GM12878 (cell line): ENCODE measurements at regions not wholly inside any gene's neighbourhood (a gene's known extent, or its start where the extent isn't known, plus 50 kb on each side); places are given as distances from the start of the nearest gene placed in this dataset.

Experiments
- ATAC-seq: fragments of 200-7000 bp; cut with Tn5 transposase; 3 replicates; pipeline ENCODE4 v1.9.1; 2020; ENCODE audit warnings: mild to moderate bottlenecking, moderate library complexity
- BruUV-seq: library from RNA; stranded (reverse); fragments of 400-500 nt; replicated peaks from 2 replicates; lab custom pipeline; 2021; lab: Mats Ljungman, UMichigan
- CTCF ChIA-PET: fragments of 300-600 bp; sonication (Branson Sonifier 250); formaldehyde crosslinking; extraction: SDS; loops from one replicate; lab custom pipeline; 2021; ENCODE audit warnings: inconsistent platforms; lab: Yijun Ruan, JAX
- POLR2A ChIA-PET: fragments of 350-600 bp; formaldehyde crosslinking; extraction: SDS; loops from one replicate; lab custom pipeline; 2021; ENCODE audit warnings: inconsistent platforms; lab: Charles Lee
- RAD21 ChIA-PET: fragments of 300-600 bp; sonication (Branson Sonifier 250); formaldehyde crosslinking; loops from one replicate; lab custom pipeline; 2023; ENCODE audit warnings: antibody characterized with exemption; ENCODE audit not compliant: unreplicated experiment; lab: Charles Lee
- SMC1A ChIA-PET: fragments of 300-600 bp; sonication (Branson Sonifier 250); formaldehyde crosslinking; loops from one replicate; lab custom pipeline; 2023; ENCODE audit not compliant: unreplicated experiment, uncharacterized antibody; lab: Charles Lee
- DNase-seq: peaks from one replicate; pipeline ENCODE4 v3.0.0-alpha.2; 2011; ENCODE audit warnings: low read depth, low spot score
- FAIRE-seq: peaks from 3 replicates; lab custom pipeline; 2011; peaks lifted over from hg19 to GRCh38; lab: Jason Lieb, UNC
- H2AFZ ChIP-seq: 2 replicates; pipeline ENCODE4 v1.6.0; 2011; ENCODE audit warnings: low read depth, low read length, control low read depth; ENCODE audit not compliant: control insufficient read depth
- H3K27ac ChIP-seq: 2 replicates; pipeline ENCODE4 v1.5.1; 2011; ENCODE audit warnings: control low read depth; ENCODE audit not compliant: control insufficient read depth, insufficient read depth
- H3K27me3 ChIP-seq, 2 experiments: replicated peaks in 1 of 2; 2 replicates each; pipeline versions ENCODE4 v1.6.0 to v1.6.1; 2011; ENCODE audit warnings: low read length in 1 of 2; ENCODE audit not compliant: control insufficient read depth in 2 of 2, insufficient read depth in 2 of 2
- H3K36me3 ChIP-seq, 2 experiments: 2 replicates each; pipeline ENCODE4 v1.5.1; 2011; ENCODE audit warnings: low read length in 1 of 2; ENCODE audit not compliant: control insufficient read depth in 2 of 2, insufficient read depth in 2 of 2
- H3K4me1 ChIP-seq: 2 replicates; pipeline ENCODE4 v1.6.1; 2011; ENCODE audit warnings: mild to moderate bottlenecking, low read length, moderate library complexity, mixed read lengths; ENCODE audit not compliant: control insufficient read depth, insufficient read depth
- H3K4me2 ChIP-seq: 2 replicates; pipeline ENCODE4 v1.6.0; 2011; ENCODE audit warnings: control low read depth; ENCODE audit not compliant: control insufficient read depth, insufficient read depth
- H3K4me3 ChIP-seq: fragments of 200-600 bp; sonication (generic); 2 replicates; pipeline ENCODE4 v1.5.1; 2016
- H3K79me2 ChIP-seq: 2 replicates; pipeline ENCODE4 v1.6.0; 2011; ENCODE audit warnings: low read length; ENCODE audit not compliant: control insufficient read depth, insufficient read depth
- H3K9ac ChIP-seq: 2 replicates; pipeline ENCODE4 v1.8.0; 2011; ENCODE audit warnings: low read length, control low read depth, mixed read lengths; ENCODE audit not compliant: control insufficient read depth, insufficient read depth
- H3K9me3 ChIP-seq: replicated peaks from 3 replicates; pipeline ENCODE4 v1.5.1; 2011; ENCODE audit warnings: mild to moderate bottlenecking, low read length; ENCODE audit not compliant: control insufficient read depth, insufficient read depth
- H4K20me1 ChIP-seq: 2 replicates; pipeline ENCODE4 v1.6.0; 2011; ENCODE audit not compliant: control insufficient read depth, insufficient read depth
- ASH2L ChIP-seq: fragments of 300-600, 200-600 bp; sonication (generic); IDR thresholded peaks from 2 replicates; pipeline ENCODE4 v1.6.1; 2017; ENCODE audit warnings: low read depth, mild to moderate bottlenecking, borderline replicate concordance
- BACH1 ChIP-seq: fragments of 450-650 bp; IDR thresholded peaks from 2 replicates; pipeline ENCODE4 v1.6.1; 2017; ENCODE audit warnings: mild to moderate bottlenecking, borderline replicate concordance
- CREM ChIP-seq: IDR thresholded peaks from 2 replicates; pipeline ENCODE4 v1.6.1; 2014; ENCODE audit warnings: antibody characterized with exemption, low read depth
- HDAC6 ChIP-seq: fragments of 200-600 bp; sonication (generic); IDR thresholded peaks from one replicate; pipeline ENCODE4 v1.8.0; 2017; ENCODE audit warnings: antibody characterized with exemption; ENCODE audit not compliant: unreplicated experiment
- POU2F2 ChIP-seq: IDR thresholded peaks from 3 replicates; pipeline ENCODE4 v1.6.1; 2011; ENCODE audit warnings: low read depth, mild to moderate bottlenecking, low read length, borderline replicate concordance
- RBBP5 ChIP-seq: fragments of 200-600 bp; sonication (generic); conservative IDR thresholded peaks from 2 replicates; pipeline ENCODE4 v1.6.1; 2016
- RUNX3 ChIP-seq: IDR thresholded peaks from 2 replicates; pipeline ENCODE4 v1.6.1; 2012; ENCODE audit warnings: low read length, inconsistent platforms
- SIX5 ChIP-seq: IDR thresholded peaks from 2 replicates; pipeline ENCODE4 v1.6.1; 2011; ENCODE audit warnings: mild to moderate bottlenecking, low read depth, low read length, moderate library complexity; ENCODE audit not compliant: severe bottlenecking
- SMARCA5 ChIP-seq: fragments of 450-650 bp; IDR thresholded peaks from 2 replicates; pipeline ENCODE4 v1.6.1; 2017; ENCODE audit warnings: mild to moderate bottlenecking
- SREBF2 ChIP-seq: IDR thresholded peaks from 2 replicates; pipeline ENCODE4 v1.6.1; 2012; ENCODE audit warnings: mild to moderate bottlenecking, low read length
- YY1 ChIP-seq: IDR thresholded peaks from 2 replicates; pipeline ENCODE4 v1.6.1; 2011; ENCODE audit warnings: low read depth, mild to moderate bottlenecking, low read length
- ZNF622 ChIP-seq: fragments of 450-650 bp; IDR thresholded peaks from 2 replicates; pipeline ENCODE4 v1.6.1; 2017; ENCODE audit warnings: mild to moderate bottlenecking, inconsistent platforms
- WGBS: methylation state at CpG from one replicate; pipeline ENCODE4 v1.1.6; 2016; ENCODE audit warnings: low lambda C conversion rate; ENCODE audit not compliant: insufficient replicate concordance, insufficient coverage; ENCODE audit errors: missing lambda C conversion rate; 5-methylcytosine and 5-hydroxymethylcytosine counted together
- in situ Hi-C: fragments of 300-500 bp; cut with MboI; formaldehyde crosslinking; loops from 9 replicates; pipeline ENCODE4 v1.14.3; 2018; ENCODE audit warnings: mixed read lengths
- intact Hi-C: fragments of 100-400 bp; cut with micrococcal nuclease; formaldehyde crosslinking; loops from one replicate; pipeline ENCODE4 v1.14.2; 2022; ENCODE audit not compliant: unreplicated experiment
- TF ChIP-seq, protein P1 (sequence below): fragments of 450-650 bp; IDR thresholded peaks from 2 replicates; pipeline ENCODE4 v1.6.1; 2017; ENCODE audit warnings: mild to moderate bottlenecking, low read depth, inconsistent platforms; ENCODE audit not compliant: poor library complexity, severe bottlenecking
- TF ChIP-seq, protein P2 (sequence below): fragments of 450-650 bp; IDR thresholded peaks from 2 replicates; pipeline ENCODE4 v1.6.1; 2017; ENCODE audit warnings: low read depth, mild to moderate bottlenecking, moderate library complexity
- TF ChIP-seq, protein P3 (sequence below): fragments of 450-650 bp; IDR thresholded peaks from 2 replicates; pipeline ENCODE4 v1.6.1; 2017; ENCODE audit warnings: antibody characterized with exemption, mild to moderate bottlenecking, moderate library complexity
- TF ChIP-seq, protein P4 (sequence below): fragments of 450-650 bp; IDR thresholded peaks from 2 replicates; pipeline ENCODE4 v1.6.1; 2016; ENCODE audit warnings: mild to moderate bottlenecking

DNA sequence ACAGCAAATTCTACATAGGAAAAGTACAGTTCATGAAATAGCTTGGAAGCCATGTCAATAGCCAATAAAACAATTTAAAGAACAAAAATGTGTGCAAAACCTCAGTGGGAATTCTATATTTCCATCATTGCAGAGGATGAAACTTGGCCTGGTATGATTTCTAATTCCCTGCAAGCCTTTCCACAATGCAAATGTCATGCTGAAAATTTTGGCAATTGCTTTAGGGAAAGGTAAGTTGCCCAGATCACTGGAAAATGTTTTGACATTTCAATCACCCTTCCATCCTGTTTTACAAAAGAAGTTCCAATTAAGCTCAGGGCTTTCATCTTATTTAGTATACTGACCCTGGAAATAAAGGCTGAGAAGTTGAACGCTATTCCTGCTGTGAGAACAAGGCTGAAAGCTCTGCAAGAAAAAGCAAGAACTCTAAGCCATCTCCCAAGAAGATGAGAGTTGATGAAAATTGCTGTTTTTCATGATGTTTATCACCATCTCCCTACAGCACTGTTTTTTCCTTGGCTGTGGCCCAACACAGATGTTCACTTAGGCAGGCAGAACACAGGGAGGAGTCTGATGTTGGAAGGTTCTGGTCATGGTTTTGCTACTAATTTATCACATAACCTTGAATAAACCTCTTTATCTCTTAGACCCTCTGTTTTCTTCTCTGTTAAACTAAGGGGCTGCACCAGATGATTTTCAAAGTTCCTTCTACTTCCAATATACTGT lies 263.7 kb downstream of the KCTD12 start:
- H3K4me2 ChIP-seq = no peak overlapping the region
- FAIRE-seq (no peak), DNase-seq (no peak), ATAC-seq (no peak)
- no peak overlapping the region for H2AFZ ChIP-seq
- no peaks in the 10 kb centered on the region for H3K9me3 ChIP-seq
- RAD21 ChIA-PET = no interaction called here
- in situ Hi-C loops (no loop called here), intact Hi-C loops (no loop called here)
- WGBS = 0% methylated on average over 1 of the region's 1 CpG
- CTCF ChIA-PET = no interaction called here
- SMC1A ChIA-PET = no interaction called here
- no peaks in the 10 kb centered on the region for H4K20me1 ChIP-seq
- no peaks in the 10 kb centered on the region for H3K4me1 ChIP-seq
- no TSS peak for BruUV-seq
- no peaks in the 10 kb centered on the region for H3K79me2 ChIP-seq
- H3K27ac ChIP-seq = no peak overlapping the region
- H3K9ac ChIP-seq = no peak overlapping the region
- no peaks in the 10 kb centered on the region for H3K36me3 ChIP-seq
- no peaks in the 10 kb centered on the region for H3K27me3 ChIP-seq
- H3K4me3 ChIP-seq = no peak overlapping the region
- POLR2A ChIA-PET = no interaction called here
- TF ChIP-seq, protein P1, sequence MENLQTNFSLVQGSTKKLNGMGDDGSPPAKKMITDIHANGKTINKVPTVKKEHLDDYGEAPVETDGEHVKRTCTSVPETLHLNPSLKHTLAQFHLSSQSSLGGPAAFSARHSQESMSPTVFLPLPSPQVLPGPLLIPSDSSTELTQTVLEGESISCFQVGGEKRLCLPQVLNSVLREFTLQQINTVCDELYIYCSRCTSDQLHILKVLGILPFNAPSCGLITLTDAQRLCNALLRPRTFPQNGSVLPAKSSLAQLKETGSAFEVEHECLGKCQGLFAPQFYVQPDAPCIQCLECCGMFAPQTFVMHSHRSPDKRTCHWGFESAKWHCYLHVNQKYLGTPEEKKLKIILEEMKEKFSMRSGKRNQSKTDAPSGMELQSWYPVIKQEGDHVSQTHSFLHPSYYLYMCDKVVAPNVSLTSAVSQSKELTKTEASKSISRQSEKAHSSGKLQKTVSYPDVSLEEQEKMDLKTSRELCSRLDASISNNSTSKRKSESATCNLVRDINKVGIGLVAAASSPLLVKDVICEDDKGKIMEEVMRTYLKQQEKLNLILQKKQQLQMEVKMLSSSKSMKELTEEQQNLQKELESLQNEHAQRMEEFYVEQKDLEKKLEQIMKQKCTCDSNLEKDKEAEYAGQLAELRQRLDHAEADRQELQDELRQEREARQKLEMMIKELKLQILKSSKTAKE = no peak
- TF ChIP-seq, protein P2, sequence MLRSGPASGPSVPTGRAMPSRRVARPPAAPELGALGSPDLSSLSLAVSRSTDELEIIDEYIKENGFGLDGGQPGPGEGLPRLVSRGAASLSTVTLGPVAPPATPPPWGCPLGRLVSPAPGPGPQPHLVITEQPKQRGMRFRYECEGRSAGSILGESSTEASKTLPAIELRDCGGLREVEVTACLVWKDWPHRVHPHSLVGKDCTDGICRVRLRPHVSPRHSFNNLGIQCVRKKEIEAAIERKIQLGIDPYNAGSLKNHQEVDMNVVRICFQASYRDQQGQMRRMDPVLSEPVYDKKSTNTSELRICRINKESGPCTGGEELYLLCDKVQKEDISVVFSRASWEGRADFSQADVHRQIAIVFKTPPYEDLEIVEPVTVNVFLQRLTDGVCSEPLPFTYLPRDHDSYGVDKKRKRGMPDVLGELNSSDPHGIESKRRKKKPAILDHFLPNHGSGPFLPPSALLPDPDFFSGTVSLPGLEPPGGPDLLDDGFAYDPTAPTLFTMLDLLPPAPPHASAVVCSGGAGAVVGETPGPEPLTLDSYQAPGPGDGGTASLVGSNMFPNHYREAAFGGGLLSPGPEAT = no peak
- TF ChIP-seq POU2F2 (no peak), SREBF2 (no peak), SIX5 (no peak), ASH2L (no peak), SMARCA5 (no peak), CREM (no peak), RUNX3 (no peak), ZNF622 (no peak), RBBP5 (no peak), YY1 (no peak), BACH1 (no peak), HDAC6 (no peak)
- TF ChIP-seq, protein P3, sequence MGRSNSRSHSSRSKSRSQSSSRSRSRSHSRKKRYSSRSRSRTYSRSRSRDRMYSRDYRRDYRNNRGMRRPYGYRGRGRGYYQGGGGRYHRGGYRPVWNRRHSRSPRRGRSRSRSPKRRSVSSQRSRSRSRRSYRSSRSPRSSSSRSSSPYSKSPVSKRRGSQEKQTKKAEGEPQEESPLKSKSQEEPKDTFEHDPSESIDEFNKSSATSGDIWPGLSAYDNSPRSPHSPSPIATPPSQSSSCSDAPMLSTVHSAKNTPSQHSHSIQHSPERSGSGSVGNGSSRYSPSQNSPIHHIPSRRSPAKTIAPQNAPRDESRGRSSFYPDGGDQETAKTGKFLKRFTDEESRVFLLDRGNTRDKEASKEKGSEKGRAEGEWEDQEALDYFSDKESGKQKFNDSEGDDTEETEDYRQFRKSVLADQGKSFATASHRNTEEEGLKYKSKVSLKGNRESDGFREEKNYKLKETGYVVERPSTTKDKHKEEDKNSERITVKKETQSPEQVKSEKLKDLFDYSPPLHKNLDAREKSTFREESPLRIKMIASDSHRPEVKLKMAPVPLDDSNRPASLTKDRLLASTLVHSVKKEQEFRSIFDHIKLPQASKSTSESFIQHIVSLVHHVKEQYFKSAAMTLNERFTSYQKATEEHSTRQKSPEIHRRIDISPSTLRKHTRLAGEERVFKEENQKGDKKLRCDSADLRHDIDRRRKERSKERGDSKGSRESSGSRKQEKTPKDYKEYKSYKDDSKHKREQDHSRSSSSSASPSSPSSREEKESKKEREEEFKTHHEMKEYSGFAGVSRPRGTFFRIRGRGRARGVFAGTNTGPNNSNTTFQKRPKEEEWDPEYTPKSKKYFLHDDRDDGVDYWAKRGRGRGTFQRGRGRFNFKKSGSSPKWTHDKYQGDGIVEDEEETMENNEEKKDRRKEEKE = no peak
- TF ChIP-seq, protein P4, sequence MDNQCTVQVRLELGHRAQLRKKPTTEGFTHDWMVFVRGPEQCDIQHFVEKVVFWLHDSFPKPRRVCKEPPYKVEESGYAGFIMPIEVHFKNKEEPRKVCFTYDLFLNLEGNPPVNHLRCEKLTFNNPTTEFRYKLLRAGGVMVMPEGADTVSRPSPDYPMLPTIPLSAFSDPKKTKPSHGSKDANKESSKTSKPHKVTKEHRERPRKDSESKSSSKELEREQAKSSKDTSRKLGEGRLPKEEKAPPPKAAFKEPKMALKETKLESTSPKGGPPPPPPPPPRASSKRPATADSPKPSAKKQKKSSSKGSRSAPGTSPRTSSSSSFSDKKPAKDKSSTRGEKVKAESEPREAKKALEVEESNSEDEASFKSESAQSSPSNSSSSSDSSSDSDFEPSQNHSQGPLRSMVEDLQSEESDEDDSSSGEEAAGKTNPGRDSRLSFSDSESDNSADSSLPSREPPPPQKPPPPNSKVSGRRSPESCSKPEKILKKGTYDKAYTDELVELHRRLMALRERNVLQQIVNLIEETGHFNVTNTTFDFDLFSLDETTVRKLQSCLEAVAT = no peak
